HG03066 (cell line): ENCODE measurements at regions not wholly inside any gene's neighbourhood (a gene's known extent, or its start where the extent isn't known, plus 50 kb on each side); places are given as distances from the start of the nearest gene placed in this dataset.

Source experiments
- ATAC-seq: cut with Tn5 transposase; IDR thresholded peaks from one replicate; pipeline ENCODE4 v1.9.1; 2021; ENCODE audit warnings: low read depth; ENCODE audit not compliant: unreplicated experiment

DNA sequence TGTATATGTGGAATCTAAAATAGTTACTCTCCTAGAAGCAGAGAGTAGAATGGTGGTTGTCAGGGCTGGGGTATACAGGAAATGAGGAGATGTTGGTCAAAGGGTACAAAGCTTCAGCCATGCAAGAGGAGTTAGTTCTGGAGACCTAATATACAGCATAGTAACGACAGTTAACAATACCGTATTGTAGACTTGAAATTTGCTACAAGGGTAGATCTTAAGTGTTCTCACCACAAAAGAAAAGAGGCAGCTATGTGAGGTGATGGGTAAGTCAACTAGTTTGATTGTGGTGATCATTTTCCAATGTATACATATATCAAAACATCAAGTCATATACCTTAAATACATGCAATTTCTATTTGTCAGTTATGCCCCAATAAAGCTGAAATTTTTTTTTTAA, 98.2 kb upstream of the CYP1B1 start:
- ATAC-seq, result no peak

DNA sequence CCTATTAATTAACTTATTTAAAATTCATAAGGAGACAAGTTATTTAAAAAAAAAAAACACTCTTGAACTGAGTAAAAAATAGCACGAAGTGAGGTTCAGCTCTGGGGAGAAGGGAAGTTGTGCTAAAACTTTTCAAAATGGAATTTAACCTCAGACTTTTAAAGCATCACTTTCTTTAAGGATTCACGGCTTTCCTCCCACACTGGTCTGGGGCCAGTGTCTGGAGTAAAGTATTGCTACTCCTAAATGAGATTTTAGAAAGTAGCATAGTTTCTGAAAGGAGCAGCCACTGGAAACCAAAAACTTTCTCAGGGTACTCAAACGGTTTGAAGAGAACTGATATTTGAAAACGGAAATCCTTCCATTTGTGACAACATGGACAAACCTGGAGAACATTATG, 97.7 kb upstream of the CYP1B1 start:
- ATAC-seq, result no peak

DNA sequence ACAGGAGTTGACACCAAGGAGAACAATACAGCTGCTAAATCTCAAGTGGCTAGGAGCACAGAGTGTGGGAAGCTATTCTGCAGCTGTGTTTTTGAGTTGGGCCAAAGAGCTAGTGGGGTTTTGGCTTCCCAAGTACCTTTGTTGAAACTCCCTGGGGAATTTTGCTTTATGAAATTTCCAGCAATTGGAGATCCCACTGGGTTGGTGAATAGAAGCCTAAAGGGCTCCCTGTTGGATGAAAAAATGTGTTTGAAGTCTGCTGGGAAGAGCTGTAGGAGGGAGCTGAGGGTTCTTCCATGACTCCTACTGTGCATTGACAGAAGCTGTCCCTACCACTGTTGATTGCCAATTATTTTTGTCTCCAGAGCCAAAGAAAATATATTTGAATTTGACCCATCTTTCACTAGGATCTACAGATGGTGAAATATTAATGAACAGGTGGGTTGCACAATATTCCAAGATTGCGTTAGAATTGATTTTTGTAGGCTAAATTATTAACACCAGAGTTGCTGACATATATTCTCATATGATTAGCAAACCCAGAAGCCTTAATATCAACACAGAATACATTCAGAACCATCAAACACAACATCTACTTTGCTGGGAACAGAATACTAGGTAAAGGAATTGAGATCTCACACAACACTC, 95.4 kb upstream of the CYP1B1 start:
- no peak for ATAC-seq

DNA sequence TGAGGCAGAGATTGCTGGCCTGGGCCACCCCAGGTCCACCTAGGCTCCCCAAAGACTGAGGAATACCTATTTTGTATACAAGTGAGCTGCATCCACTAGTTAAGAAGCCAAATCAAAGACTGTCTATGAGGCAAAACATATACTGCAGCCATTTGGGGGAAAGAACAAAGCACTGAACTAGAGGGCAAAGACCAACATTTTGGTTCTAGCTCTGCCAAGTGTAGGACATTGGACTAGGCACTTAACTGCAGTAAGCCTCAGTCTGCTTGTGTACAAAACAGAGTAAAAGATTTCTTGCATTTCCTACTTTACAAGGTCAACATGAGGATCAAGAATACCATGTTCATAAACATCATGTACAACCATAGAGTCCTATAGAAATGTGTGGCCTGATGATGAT, 94.8 kb upstream of the CYP1B1 start:
- ATAC-seq, result no peak

DNA sequence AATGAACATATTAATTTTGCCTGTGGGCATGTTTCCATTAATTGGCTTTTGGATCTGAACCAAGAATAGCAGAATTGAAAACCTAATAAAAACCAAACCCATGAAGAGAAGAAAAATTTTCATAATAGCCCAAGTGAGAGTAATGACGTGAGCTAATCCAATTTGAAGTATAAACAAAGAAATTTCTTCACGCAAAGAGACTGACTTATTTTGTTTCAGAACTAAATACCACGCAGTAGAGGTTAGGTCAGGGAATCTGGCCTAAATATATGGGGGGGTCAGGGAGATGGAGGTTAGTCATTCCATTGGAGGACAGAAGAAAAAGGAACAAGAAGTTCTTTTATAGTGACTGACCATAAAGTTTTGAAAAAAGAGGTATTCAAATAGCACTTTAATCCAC, 94.1 kb upstream of the CYP1B1 start:
- ATAC-seq, result no peak

DNA sequence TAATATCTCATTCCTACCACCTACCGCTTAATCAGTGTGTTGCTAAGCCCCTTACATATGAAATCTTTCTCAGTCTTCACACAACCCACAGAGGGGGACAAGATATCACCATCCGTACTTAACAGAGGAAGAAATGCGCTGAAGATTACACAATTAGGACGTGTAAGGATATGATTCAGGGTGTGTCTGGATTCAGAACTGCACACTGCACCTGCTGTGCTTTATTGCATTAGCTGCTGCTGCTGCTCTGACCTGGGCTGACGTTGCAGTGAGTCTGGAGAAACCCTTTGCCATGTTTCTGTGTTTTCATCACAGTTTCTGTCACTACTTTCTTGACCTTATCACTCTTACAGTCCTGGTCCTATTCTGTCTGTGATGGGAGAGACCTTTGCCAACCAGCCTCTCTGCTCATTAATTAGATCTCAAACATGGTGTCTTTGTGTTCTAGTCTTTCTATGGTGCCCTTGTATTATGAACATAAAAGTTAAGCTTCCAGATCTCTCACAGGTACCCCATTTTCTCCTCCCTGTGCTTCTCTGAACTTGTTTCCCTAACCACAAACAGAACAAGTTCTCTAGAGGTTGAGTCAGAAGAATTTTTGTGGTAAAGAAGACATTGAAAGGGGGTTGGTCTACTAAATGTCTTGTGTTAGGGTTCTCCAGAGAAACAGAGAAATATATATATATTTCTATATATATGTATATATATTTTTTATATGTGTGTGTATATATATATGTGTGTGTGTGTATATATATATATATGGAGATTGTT, 92.9 kb upstream of the CYP1B1 start:
- ATAC-seq, result no peak

DNA sequence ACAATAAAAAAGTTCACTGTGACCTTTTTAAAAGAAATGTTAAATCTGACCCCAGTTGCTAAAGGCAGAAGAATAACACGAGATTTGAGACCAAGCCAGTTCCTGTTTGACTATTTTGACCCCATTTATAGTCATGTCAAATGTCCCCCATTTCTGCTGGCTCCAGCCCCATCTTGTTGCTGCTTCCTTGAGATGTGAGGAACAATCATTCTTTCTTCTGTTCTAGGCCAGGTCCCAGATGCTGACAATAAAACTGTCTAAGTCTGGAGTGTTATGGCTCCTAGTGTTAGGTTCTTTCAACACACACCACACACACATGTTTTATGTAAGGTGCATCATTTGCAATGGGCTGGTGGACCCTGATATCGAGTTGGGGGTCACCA, 92.0 kb upstream of the CYP1B1 start:
- ATAC-seq, result no peak

DNA sequence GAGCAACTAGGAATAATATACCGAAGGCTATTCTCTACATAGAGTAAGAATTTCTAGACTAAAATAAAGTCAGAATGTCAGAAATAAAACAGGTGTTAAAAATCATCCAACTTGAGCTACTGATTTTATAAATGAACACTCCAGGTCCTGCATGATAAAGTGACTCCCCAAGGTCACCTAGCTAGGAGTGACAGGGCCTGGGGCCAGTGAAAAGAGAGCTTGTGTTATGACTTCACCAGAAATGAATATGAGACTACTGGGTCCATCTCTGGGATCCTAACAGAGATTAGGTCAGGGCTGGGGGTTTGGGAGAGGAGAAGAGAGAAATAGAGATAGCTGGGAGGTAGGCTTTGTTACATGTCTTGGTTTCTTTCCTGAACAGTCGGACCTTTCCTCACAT, 89.7 kb upstream of the CYP1B1 start:
- ATAC-seq, result no peak

DNA sequence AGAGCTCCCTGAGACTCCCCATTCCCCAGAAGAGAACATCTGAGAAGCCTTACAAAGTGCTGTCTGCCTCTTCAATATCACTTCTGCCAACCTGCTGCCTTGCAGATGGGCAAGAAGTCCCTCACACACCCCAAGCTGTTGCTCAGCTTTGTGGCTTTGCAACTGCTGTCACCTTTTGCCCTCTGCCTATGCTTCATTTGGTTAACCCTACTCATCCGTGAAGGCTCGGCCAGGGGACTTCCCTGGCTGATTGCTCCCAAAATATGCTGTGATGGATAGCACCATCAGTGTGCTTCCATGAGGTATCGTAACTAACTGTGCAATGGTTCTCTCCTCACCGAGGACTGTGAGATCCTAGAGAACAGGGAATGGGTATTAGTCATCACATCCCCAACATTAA, 88.9 kb upstream of the CYP1B1 start:
- no peak for ATAC-seq

DNA sequence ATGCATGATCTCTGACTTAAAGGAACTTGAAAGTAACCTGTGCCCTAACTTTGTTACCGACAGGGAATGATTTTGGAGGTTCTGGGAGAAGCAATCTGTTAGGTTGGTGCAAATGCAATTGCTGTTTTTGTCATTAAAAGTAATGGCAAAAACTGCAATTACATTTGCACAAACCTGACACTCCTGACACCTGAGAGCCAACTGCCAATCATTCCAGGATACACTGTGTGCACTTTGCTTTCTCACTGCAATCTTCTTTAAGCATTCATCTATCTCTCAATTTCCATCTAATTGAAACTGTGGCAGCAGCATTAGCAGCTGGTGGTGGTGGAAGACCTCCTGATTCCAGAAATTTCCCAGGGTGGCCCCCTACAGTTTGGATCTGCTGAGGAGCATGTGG, 87.6 kb upstream of the CYP1B1 start:
- no peak for ATAC-seq

DNA sequence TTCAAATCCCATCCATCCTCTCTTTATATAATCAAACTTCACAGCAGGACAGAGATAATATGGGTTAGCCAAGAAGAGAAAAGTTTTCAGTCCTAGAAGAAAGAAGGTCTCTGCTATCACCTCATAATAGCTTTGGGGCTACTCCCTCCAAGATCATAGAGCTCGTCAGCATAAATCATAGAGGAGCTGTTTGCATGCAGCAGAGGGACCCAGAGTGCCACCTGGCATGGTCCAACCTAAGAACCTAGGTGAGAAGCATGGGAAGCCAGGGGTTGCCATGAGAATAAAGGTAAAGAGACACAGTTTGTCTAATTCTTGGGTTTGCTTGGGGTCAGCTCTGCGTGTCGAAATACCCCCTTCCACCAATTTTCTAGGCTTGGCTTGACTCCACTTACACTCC, 87.1 kb upstream of the CYP1B1 start:
- no peak for ATAC-seq

DNA sequence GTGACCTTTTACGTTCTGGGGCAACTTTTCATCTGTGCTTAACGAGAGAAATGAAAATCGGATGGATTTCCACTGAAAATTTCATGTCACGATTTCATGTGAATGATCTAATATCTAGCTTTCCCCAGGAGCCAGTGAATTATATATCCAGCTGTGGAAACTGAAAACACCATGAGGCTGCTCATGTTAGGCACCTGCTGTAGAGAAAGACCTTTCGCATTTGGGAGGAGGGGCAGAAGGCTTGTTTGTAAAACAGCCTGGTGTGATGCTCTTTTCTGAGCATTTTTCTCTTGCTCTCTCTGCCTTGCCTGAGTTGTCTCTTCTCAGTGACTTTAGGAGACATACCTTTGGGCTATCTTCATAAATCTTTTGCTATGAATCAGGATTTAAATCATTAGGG, 84.6 kb upstream of the CYP1B1 start:
- no peak for ATAC-seq

DNA sequence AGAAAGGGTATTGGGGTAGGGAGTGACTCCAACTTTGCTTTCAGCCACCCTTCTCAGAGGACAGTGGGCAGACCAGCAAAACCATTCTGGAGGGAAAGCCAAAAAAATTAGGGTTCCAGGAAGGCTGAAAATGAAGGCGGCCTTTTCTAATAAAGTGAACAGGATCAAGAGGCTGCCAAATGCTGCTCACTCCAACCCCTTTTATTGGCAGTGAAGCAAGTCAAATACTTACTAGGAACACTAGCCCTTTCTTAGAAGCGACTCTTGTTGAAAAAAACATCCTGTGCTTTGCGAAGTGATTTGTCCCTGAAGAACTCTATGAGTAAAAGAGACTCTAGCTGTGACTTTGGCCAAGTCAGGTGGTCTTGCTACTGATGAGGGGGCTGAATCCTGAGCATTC, 83.6 kb upstream of the CYP1B1 start:
- ATAC-seq, result no peak

DNA sequence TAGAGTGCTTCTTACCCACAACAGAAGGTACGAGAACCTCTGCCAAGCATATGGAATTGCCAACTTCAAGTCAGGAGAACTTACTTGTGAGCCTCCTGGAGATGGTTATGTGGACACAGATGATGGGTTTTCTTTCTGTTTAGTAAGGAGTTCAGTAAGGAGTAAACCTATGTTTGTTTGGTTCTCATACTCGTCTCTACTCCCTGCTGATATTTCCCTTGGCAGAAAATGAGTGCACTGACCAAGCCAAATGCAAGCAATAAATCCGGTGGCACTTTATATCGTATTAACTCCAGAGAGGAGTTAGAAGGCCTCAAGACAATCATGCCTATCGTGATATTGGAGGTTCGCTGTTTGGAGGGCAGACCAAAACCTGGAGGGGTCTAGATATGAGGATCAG, 83.2 kb upstream of the CYP1B1 start:
- no peak for ATAC-seq

DNA sequence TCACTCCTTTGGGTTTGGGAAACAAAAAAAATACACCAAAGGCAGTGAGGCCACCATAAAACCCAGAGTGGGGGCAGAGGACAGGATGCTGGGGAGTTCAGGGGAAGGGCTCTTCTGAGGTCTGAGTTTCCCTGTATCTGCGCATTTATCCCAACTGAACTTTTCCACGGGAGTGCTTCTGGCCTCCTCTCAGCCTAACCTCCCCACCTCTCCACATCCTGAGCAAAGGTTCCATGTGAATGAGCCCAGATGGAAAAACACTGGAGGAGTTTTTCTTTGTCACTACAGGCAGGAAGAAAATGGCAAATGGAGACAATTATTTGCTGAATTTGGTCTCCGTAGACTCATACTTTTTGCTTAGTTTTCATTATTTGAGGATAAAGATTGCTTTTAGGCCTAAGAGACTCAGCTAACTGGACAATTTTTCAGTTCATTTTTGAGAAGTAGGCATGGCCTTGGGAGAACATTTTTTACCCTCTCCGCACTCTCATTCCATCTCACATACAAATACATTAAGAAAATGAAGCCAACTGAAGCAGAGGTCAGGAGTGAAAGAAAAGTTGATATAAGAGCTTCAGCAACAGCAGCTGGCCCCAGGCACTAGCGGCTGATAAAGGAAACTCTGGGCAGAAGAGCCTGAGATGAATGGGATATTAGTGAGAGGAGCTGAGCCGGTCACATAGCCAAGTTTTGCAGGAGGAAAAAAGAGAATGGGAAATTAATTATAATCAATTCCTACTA, 82.6 kb upstream of the CYP1B1 start:
- no peak for ATAC-seq

DNA sequence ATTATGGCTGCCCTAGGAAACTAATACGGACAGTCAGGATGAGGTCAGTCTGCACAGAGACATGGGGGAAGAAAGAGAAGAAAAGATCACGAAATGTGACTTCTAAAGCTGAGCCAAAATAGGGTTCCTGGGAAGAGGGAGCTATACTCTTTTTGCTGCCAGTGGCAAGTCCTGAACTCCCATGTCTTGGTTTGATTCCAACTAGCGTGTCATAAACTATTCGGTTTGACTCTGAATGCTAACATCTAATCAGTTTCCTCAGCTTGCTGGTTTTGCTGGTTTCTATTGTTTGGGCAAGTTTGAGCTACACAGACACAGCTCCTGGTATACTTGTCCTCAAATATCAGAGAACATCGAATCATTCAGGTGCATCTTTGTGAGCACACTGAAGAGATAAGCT, 80.5 kb upstream of the CYP1B1 start:
- ATAC-seq, result no peak

DNA sequence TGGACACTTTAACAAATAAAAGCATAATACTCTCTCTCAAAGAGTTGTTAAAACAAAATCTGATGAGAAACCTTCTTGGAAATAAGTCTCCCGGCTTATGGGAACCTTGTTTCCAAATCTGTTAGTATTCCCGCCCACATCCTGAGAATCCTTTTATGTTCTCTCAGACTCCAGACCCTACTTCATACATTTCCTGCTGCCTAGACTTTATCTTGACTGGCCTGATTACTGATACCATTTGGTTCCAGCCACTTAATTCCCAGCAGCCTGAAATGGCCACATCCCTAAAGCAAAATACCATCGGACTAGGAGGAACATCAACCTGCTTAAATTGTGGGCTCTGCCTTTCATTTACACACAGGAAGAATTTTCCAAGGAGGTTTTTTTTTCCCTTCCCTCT, 79.1 kb upstream of the CYP1B1 start:
- no peak for ATAC-seq

DNA sequence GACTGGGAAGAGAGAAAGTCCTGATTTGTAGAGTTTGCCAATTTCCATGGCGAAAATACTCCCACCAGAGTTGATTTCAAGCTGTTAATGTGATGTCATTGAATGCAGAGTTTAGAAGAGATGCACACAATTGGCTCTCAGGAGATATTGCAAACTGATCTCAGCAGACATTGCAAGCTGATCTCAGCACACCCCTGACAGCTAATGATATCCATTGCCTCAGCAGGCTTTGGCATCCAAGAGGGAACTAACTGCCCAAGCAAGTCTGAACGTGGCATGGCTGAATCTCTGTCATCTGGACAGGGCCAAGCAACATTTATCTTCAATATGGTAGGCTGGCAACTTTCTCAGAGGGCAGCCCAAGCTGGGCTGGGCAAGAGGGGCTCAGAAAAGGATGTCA, 78.4 kb upstream of the CYP1B1 start:
- ATAC-seq, result no peak

DNA sequence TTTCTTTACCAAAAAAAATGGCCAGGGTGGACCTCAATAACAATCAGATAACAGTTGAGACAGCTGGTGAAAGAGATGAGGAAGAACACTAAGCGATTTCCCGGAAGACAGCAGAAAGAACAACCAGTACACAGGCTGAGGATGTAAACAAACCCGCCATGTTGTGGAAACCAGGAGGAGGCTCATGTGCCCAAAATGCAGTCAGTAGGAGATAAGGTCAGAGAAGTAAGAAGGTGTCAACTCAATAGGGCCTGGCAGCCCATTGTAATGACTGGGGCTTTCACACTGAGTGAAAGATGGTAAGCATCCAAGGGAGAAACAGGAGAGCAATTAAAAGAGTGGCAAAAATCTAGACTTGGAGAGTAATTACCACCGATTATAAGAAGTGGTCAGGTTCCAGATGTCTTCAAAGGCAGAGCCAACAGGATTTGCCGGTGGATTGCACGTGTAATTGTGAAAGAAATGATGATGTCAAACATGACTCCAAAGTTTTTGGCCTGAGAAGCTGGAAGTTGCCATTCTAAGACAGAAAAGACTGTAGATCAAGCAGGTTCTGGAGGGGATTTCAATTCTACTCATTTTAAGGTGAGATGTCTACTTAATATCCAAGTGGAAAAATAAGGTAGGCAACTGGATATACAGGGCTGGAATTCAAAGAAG, 77.7 kb upstream of the CYP1B1 start:
- no peak for ATAC-seq

DNA sequence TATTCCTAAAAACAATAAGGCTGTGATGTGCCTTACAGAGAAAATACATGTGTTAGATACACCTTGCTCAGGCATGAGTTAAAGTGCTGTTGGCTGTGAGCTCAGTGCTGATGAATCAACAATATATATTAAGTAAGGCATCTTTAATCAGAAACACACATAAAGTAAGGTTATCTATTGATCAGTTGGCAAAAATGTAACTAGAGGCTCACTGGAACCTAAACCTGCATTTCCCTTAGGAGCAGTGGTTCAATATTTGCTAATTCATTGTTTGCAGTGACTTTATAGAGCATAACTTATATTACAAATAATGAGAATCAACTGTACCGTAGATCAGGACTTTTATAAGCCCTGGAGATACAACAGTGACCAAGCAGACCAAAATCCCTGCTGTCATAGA, 77.0 kb upstream of the CYP1B1 start:
- no peak for ATAC-seq

DNA sequence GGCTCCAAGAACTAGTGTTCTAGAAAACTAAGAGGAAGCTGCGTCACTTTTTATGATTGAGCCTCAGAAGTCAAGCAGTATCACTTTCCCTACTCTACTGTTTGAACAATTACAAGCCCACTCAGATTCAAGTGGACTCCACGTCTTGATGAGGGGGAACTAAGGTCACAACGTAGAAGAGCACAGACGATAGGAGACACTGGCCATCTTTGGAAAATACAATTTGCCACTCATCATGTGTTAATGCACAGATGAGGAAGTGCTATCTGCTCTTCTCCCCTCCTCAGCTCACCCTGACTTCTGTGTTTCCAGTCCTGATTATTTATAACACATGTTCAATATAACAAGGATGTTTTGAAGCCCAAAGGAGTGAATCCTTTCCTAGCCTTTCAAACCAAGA, 76.1 kb upstream of the CYP1B1 start:
- no peak for ATAC-seq
